HG02981 (cell line): ENCODE measurements at regions not wholly inside any gene's neighbourhood (a gene's known extent, or its start where the extent isn't known, plus 50 kb on each side); places are given as distances from the start of the nearest gene placed in this dataset.

Experiments
- ATAC-seq: cut with Tn5 transposase; IDR thresholded peaks from one replicate; pipeline ENCODE4 v1.9.1; 2021; ENCODE audit warnings: mild to moderate bottlenecking, moderate library complexity; ENCODE audit not compliant: unreplicated experiment

DNA sequence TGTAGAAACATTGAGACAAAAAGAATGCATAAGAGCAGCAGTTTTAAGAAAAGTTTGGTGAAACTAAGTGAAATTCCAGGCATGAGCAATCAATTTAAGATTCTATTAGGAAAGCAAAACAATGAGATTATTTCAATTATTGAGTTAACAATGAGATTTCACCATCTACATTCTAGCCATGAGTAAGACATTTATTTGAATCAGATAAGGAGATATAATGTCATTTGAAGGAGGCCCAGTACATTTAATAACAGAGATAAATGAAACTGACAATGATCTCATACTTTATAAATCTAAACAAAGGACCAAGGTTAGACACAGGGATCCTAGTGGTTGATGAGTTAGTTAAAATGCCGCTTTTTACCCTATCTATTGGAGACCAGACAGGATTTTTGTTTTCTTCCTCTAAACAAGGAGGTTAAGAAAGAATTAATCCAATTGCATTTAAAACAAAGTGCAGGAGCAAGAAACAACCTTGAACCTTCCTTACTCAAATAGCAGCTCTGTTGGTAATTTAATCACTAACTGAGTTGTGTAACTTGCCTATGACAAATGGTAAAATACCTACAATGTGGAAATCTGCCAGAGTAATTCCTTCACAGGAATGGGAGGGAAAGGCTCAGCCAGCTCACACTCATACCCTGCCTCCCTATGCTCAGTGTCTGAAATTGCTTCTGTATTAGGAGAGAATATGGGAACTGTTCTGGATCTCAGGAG is 103.5 kb upstream of the NR3C1 start:
- no peak for ATAC-seq

DNA sequence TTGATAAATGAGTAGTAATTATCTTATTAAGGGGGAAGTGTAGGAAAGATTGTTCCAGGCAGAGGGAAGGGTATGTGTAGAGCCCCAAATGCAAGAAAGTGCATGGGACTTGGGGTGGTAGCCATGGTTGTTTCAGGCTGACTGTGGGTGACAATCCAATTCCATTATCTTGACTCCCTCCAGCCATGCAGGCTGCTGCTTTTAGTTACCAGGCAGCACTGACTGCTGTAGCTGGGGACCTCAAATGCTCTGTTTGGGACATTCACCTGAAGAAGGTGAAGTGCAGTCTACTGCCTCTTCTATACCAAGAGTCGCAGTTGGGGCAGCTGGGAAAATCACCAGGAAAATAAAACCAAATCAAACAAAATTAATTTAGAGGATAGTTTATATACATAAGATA is 102.4 kb upstream of the NR3C1 start:
- no peak for ATAC-seq

DNA sequence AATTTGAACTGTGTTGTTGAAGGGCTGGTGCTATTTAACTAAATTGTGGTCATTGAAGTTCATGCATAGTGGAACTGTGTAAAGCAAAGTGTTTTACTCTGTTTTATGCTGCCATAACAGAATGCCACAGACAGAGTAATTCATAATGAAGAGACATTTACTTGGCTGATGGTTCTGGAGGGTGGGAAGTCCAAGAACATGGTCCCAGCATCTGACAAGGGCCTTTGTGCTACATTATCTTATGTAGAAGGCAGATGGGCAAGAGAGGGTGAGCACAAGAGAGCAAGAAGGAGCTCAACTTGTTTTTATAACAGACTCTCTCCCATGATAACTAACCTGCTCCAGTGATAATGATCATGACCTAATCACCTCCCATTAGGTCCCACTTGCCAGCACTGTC is 101.9 kb upstream of the NR3C1 start:
- ATAC-seq: no peak

DNA sequence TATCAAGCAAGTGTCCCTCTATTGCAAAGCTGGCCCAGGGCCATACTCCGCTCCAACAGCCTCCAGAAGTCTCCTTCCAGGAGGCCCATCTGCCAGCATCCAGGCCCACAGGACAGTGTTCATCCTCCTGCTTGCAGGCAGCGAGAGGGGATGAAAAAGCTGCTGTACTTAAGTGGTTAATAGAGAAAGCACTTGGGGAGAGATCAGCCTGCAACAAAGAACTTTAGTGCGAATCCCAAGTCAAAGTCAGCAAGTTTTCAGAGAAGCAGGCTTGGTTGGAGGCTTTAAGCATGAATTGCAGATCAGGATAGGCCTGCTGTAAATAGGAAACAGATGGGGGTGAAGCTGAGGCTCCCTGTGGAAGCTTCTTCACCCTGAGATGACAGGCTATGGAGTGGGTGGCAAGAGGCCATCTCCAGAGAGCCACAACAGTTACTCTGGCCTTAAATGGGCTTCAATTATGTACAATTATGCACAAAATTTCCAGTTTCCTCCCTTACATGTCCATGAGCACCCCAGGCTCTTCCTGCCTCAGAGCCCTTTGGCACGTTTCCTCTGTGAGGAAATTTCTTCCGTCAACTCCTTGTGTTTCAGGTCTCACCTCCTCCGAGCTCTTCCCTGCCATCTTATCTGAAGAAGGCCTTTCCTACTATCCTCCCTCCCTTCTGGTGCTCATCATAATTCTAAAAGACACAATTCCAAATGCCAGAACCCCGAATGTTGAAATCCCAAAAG is 98.0 kb upstream of the NR3C1 start:
- no peak for ATAC-seq

DNA sequence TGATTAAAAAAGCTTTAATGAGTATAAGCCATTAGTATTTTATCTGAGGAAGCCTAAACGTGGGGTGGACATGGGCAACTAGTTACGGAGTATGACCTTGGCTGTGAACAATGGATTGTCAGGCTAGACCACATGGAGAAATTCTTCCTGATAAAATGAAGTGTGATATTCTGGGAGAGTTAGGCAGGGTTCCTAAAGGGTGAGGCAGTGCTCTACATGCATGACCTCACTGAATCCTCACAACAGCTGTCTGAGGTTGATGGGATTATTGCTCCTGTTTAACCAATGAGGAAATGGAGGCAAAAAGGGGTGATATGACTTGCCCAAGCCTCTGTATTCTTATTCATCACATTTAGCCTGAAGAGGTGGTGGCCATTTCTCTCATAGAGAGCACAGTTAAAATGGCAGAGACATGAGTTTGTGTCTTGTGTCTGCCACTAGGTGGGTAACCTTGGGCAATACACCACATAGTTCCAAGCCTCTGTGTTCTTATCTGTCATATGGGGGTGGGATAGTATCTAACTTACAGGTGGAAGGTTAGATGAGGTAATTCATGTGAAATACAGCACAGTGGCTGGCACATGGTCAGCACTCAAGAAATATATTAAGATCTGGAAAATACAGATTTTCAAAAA is 96.1 kb upstream of the NR3C1 start:
- no peak for ATAC-seq

DNA sequence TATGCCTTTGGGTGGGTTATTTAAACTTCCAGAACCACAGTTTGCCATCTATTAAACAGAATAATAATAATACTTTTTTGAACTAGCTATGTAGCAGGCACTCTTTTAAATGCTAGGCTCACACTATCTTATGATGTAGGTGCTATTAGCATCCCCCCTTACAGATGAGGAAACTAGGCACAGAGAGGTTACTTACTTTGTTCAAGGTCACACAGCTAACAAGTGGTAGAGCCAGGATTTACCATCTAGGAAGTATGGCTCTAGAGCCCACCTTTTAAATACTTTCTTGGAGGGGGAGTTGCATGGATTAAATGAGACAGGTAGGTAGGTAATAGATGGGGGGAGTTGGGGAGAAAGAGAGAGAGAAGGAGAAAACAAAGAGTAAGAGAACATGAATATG is 95.3 kb upstream of the NR3C1 start:
- ATAC-seq: no peak

DNA sequence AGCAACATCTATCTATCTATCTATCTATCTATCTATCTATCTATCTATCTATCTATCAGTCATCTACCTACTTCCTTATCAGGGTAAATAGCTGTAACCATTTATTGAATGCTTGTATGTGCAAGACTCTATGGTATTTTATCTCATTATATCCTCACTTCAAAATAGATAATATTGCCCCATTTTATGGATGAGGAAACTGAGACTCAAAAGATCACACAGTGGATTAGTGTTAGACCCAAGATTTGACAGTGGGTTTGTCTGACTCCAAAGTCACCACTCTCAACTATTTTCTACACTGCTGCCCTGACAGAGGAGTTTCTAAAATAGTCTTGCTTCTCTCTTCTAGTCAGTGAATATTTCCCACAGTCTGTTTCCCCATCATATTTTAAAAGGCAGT is 94.3 kb upstream of the NR3C1 start:
- ATAC-seq: no peak

DNA sequence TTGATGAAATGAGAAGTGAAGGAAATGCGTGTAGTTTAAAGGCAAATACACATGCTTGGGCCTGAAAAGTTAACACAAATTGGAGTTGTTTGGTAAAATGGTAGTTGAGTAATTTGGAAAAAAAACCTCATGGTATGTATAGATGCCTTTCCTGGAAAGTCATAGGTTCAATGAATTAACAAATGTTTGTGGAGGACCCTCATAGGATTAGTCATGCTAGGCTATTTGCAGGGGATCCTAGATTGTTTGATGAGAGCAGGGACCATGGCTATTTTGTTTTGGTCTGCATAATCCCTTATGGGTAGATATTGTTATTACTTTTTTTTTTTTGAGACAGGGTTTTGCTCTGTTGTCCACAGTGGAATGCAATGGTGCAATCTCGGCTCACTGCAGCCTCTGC is 93.5 kb upstream of the NR3C1 start:
- no peak for ATAC-seq

DNA sequence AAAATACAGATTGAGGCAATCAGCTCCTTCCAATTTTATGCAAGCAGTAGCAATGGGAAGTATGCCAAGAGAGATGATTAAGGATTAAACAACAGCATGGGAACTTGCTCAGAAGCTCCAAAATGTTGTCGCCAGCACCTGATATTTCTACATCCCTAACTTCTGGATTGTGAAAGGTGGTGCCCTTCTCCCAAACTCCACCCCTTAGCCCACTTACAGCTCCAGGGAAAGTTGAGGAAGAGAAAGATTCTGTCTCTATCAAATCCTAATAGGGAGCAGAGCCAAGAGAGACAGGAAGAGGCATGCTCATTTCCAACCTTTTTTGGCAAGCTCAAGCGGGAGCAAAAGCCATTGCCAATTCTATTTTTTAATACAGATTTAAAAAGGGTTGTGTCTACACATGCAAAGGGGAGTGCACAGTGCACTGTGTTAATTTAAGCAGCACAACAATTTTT is 92.4 kb upstream of the NR3C1 start:
- ATAC-seq: no peak

DNA sequence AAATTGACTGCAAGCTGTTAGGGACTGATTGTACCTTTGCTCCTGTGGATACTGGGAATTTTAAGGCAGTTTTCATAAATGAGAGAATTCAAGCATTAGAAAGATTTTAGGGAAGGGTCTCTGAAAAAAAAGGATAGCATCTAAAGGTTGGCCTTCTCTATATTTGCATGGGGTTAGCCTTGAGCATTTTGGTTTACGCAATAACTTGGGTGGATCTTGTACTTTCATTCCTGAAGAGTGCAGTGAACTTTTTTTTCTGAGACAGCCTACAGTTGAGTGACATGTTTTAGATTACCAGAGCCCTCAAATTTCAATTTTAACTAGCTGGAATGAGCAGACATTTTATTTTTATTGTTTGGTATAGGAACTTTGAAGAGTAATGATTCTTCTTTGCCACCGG is 91.6 kb upstream of the NR3C1 start:
- no peak for ATAC-seq

DNA sequence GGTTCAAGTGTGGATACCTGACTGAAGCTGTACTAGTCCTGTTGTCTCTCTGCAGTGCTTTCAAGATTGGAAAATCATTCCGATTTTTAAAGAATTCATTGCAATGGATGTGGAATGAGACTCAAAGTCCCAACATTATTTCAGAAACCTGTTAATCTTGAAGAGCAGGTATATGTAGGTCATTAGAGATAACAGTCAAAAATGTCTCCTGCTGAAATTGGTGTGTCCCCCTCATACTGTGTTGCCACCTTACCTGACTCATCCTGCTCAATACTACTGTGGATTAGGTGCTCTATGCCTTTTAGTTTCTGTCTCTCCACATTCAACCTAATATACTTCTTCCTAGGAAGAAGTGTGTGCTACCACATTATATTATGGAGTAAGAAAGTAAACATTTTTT is 91.1 kb upstream of the NR3C1 start:
- no peak for ATAC-seq

DNA sequence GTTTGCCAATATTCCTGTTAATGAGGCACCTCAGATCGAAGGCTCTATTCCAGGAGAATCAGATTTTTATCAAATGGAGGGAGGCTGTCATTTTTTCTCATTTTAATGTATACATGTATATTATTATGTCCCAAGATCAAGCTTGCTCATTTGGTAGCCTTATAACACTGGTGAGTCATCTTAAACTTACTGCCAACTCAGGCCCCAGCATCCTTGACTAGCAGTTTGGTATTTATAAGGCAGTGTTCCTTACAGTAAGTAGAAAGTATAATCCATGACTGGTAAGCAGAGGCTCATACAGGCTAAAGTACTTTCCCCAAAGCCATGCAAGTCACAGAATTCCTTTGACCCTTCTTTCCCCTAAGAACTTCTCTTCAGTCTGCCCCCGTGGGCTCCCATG is 90.7 kb upstream of the NR3C1 start:
- no peak for ATAC-seq

DNA sequence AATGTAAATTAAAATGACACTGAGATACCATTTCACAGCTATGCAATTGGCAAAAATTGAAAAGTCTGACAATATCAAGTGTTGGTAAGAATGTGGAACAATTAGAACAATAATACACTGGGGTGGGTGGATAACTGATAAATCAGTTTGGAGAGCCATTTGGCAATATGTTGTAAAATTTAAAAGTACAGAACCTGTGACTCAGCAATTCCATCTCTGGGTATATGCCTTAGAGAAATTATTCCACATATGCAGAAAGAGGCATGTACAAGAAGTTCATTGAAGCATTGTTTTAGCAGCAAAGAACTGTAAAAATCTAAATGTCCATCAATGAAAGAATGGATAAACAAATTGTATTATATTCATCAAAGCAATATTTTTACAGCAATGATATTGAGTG is 89.3 kb upstream of the NR3C1 start:
- no peak for ATAC-seq

DNA sequence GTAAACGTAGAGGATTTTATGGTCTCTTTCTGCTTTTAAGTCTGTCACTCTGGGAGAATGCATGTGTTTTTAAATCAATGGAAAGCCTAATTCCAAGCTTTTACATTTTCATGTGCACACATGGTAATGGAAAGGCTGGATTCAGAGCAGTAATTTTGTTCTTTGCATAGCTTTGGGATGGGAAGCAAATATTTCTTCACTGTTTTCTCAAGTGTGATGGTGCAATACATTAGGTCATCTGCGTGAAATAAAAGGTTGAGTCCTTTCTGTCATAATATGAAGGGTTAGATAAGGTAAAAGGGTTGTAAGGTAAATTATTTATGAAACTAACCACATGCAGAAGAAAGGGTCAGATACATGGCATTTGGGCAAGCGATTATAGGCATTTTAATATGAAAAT is 88.2 kb upstream of the NR3C1 start:
- ATAC-seq: no peak

DNA sequence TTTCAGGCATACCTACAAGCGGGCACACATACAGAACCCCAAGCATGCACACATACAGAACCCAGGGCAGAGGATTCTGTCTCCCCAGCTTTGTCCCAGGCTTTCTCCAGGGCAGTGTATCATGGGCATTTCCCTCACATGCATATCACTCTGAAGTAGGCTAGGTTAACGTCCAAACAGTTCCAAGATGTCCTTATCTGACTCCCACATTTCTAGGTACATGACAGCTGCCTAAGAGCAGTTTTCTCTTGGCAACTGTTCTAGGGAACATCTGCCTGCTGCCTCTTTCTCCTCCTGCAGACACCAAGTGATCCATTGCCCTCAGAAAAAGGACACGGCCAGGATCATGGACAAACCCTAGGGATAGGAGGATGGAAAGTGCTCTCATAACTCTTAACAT is 84.9 kb upstream of the NR3C1 start:
- no peak for ATAC-seq

DNA sequence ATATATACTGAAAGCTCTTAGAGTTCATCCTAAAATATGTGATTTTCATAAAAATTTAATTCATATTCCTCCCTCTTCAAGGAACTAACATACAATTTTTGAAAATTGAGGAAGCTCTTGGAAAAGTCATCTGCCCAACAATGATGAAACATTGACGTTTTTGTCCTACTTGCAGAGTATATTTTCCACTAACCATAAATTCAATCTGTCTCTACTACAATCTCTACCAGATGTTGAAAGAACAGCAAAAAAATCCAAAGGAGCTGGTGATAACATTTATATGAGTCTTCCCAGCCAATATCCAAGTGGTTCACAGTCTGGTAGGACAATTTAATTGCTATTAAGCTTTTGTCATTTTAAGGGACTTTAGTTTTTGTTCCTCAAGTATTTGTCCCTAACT is 81.1 kb upstream of the NR3C1 start:
- no peak for ATAC-seq

DNA sequence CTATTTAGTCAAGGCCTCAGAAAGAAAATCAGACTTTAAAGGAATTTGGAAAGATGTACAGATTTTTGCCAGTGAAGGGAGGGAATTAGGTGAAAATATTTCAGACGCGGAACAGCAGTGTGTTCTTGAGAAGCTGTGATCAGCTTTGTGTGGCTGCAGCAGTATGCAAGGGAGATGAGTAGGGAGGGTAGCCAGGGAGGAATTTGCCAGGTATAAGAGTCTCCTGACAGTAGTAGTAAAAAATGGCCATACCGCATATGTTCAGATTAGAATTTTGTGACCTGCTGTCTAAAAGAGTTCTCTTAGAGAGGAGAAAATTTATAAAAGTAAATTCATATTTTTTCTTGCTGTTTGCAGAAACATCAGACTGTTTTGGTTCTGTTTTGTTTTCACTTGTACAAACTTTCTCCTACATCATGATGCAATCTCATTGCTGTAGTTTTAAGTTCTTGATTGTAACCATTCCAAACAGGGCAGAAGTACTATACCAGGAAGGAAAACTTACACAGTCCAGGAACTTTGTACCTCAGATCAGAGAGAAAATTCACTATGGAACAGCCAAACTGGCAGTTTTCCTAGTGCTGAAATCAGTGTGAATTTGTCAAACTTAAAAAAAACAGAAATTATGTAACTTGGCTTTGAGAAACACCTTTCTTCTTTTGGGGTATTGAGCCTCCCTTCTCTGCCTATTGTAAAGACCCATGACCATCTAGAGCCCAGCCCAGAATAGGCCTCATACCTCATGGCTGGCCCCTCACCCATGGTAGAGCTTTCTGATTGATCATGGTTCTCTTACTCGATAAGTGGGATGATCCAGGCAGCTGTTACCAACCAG is 78.4 kb upstream of the NR3C1 start:
- ATAC-seq: no peak

DNA sequence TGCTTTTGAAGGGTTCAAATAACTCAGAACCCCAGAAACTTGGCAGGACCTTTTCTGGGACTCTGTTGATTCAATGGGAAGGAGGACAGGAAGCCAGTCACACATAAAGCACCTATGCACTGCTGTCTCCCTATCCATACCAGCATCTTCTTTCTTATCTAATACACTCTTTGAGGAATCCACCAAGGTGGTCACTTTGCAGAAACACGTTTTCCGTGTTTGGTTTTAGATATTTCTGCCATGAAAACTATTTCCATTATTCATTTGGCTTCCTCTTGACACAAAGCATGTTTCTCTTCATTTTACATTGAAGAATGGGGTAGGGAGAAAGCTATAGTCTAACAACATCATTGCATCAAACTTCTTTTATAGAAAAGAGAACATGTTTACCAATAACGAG is 76.5 kb upstream of the NR3C1 start:
- no peak for ATAC-seq

DNA sequence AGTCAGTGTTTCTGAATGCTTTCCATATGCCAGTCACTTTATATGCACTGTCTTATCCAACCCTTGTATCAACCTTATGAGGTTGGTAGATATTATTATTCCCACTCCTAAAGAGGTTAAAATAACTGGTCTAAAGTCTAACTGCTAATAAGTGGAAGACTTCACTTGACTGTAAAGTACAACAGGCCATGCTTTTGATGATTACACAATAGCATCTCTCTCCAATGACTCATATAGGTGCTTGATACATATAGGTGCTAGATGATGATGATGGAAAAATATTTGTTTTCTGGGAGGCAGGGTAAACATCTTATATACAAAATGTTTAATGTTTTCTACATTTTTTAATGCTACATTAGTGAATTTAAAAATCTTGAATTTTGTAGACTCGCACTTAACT is 75.9 kb upstream of the NR3C1 start:
- no peak for ATAC-seq

DNA sequence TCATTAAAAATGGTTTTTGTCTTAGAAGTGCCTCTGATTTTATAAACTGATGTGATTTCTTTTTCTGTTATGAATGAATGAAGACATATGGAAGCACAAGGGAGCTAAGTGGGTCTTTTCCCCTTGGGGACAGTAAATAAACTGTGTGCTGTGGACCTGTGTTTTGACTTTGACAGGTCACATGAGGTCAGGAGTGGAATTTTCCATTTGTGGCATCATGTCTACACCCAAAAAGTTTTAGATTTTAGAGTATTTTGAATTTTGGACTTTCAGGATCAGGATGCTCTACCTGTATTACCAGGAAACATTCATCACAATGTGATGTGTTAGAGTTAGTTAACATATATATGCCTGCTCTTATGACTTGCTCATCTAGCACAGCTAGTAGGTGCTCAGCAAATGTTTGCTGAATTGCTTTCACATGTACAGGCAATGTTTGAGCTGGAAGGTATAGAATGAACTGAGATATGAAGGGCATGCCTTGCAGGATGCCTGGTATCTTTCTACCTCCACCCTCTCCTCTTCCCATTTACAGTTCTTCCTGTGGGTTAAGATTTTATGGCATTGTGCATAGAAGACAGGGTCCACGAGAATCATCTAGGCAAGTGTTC is 73.2 kb upstream of the NR3C1 start:
- ATAC-seq: no peak

DNA sequence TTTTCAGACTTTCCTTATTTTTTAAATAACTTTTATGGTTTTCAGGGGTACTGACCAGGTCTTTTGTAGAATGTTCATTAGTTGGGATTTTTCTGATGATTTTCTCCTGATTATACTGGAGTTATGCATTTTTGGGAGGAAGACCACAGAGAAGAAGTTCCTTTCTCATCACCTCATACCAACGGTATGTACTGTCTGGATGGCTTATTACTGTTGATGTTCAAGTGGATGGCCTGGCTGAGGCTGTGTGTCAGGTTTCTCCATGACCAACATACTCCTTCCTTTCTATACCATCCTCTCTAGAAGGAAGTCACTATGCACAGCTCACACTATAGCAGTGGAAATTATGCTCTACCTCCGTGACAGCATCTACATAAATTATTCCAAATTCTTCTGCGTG is 71.1 kb upstream of the NR3C1 start:
- no peak for ATAC-seq
